K562 (cell line): ENCODE measurements at regions not wholly inside any gene's neighbourhood (a gene's known extent, or its start where the extent isn't known, plus 50 kb on each side); places are given as distances from the start of the nearest gene placed in this dataset.
A peak's percentile ranks its signal among the peaks of the same experiment; 100 is the strongest.

Experiments
- ATAC-seq: fragments of 200-7000 bp; cut with Tn5 transposase; 3 replicates; pipeline ENCODE4 v1.9.1; 2020; ENCODE audit warnings: moderate library complexity
- BruUV-seq: library from RNA; stranded (reverse); fragments of 400-500 nt; replicated peaks from 2 replicates; lab custom pipeline; 2021; lab: Mats Ljungman, UMichigan
- CTCF ChIA-PET: fragments of 300-600 bp; formaldehyde crosslinking; extraction: SDS; loops from one replicate; lab custom pipeline; 2021; ENCODE audit warnings: low intra/inter-chr PET ratio; lab: Yijun Ruan, JAX
- POLR2A ChIA-PET: fragments of 300-600, 350-650 bp; sonication (Branson Sonifier 250); formaldehyde crosslinking; extraction: SDS; loops from one replicate; lab custom pipeline; 2021; ENCODE audit warnings: antibody characterized with exemption, inconsistent platforms; lab: Yijun Ruan, JAX
- DNase-seq, 4 experiments: peaks; one replicate each; pipeline versions ENCODE4 v3.0.0 to v3.0.0-alpha.2; 2011 to 2018; ENCODE audit warnings: low spot score in 3 of 4, mixed read lengths in 3 of 4; ENCODE audit errors: extremely low read depth in 1 of 4
- FAIRE-seq: peaks from 2 replicates; lab custom pipeline; 2011; peaks lifted over from hg19 to GRCh38; lab: Jason Lieb, UNC
- H2AFZ ChIP-seq: 2 replicates; pipeline ENCODE4 v1.6.0; 2011; ENCODE audit warnings: low read depth, low read length, control low read depth, inconsistent platforms
- H3K27ac ChIP-seq: fragments of 200-600 bp; 3 replicates; pipeline ENCODE4 v1.8.0; 2011; ENCODE audit warnings: low read depth, mild to moderate bottlenecking, control low read depth, inconsistent platforms, low read length, moderate library complexity, mixed read lengths; ENCODE audit errors: extremely low read depth
- H3K27me3 ChIP-seq, 2 experiments: fragments of 300-600 bp in 1 of 2; 2 replicates in 1 of 2; 3 replicates in 1 of 2; pipeline versions ENCODE4 v1.6.0 to v1.8.0; 2011; ENCODE audit warnings: inconsistent platforms in 2 of 2, low read length in 2 of 2, mild to moderate bottlenecking in 1 of 2, mixed read lengths in 1 of 2, moderate library complexity in 1 of 2; ENCODE audit not compliant: control insufficient read depth in 2 of 2, insufficient read depth in 2 of 2
- H3K36me3 ChIP-seq: fragments of 300-600 bp; 3 replicates; pipeline ENCODE4 v1.8.0; 2011; ENCODE audit warnings: mild to moderate bottlenecking, low read length, inconsistent platforms; ENCODE audit not compliant: control insufficient read depth, insufficient read depth
- H3K4me1 ChIP-seq, 2 experiments: fragments of 200-600 bp in 1 of 2; replicated peaks in 1 of 2; 2 replicates in 1 of 2; 3 replicates in 1 of 2; pipeline versions ENCODE4 v1.5.1 to v1.8.0; 2011; ENCODE audit warnings: inconsistent platforms in 2 of 2, low read length in 2 of 2, mild to moderate bottlenecking in 1 of 2, mixed read lengths in 1 of 2, moderate library complexity in 1 of 2; ENCODE audit not compliant: control insufficient read depth in 2 of 2, insufficient read depth in 2 of 2
- H3K4me2 ChIP-seq: 2 replicates; pipeline ENCODE4 v1.6.1; 2011; ENCODE audit warnings: low read length, control low read depth, inconsistent platforms, mixed read lengths; ENCODE audit not compliant: insufficient read depth
- H3K4me3 ChIP-seq: fragments of 200-600 bp; sonication (generic), shearing (Covaris generic); 2 replicates; pipeline ENCODE4 v1.5.1; 2016; ENCODE audit warnings: control low read depth, inconsistent platforms
- H3K79me2 ChIP-seq: fragments of 200-600 bp; 3 replicates; pipeline ENCODE4 v1.8.0; 2011; ENCODE audit warnings: low read length, inconsistent platforms; ENCODE audit not compliant: control insufficient read depth, insufficient read depth
- H3K9ac ChIP-seq, 2 experiments: 2 replicates each; pipeline versions ENCODE4 v1.6.0 to v1.6.1; 2011; ENCODE audit warnings: low read depth in 2 of 2, low read length in 2 of 2, control low read depth in 1 of 2, inconsistent platforms in 1 of 2, mild to moderate bottlenecking in 1 of 2, mixed read lengths in 1 of 2; ENCODE audit not compliant: insufficient read depth in 1 of 2
- H3K9me1 ChIP-seq: one replicate; pipeline ENCODE4 v1.6.0; 2011; ENCODE audit warnings: inconsistent platforms, mild to moderate bottlenecking, low read length, moderate library complexity; ENCODE audit not compliant: control insufficient read depth, insufficient read depth
- H3K9me3 ChIP-seq: replicated peaks from 2 replicates; pipeline ENCODE4 v1.5.1; 2011; ENCODE audit warnings: low read depth, low read length, inconsistent platforms; ENCODE audit not compliant: control insufficient read depth, insufficient read depth
- H4K20me1 ChIP-seq: replicated peaks from 2 replicates; pipeline ENCODE4 v1.6.1; 2011; ENCODE audit warnings: low read length, inconsistent platforms, mixed read lengths; ENCODE audit not compliant: control insufficient read depth, insufficient read depth
- ATF1 ChIP-seq, 2 experiments: fragments of 450-650 bp in 1 of 2; IDR thresholded peaks; 2 replicates each; pipeline ENCODE4 v1.6.1; 2016; ENCODE audit warnings: missing compliant biosample characterization in 1 of 2, missing genetic modification characterization in 1 of 2
- CBX5 ChIP-seq: IDR thresholded peaks from 2 replicates; pipeline ENCODE4 v1.6.1; 2014; ENCODE audit warnings: low read depth, borderline replicate concordance
- KHSRP ChIP-seq: fragments of 450-650 bp; IDR thresholded peaks from 2 replicates; pipeline ENCODE4 v1.6.1; 2017
- MAFK ChIP-seq: IDR thresholded peaks from 2 replicates; pipeline ENCODE4 v1.6.1; 2011; ENCODE audit warnings: low read length, improper control_type of control experiment
- MYC ChIP-seq, 2 experiments: fragments of 250-450 bp in 1 of 2; sonication (Bioruptor Pico) in 1 of 2; IDR thresholded peaks; 2 replicates each; pipeline versions ENCODE4 v1.5.1 to v1.6.1; 2012 to 2021; ENCODE audit warnings: low read depth in 2 of 2, borderline replicate concordance in 1 of 2, improper control_type of control experiment in 1 of 2, low read length in 1 of 2, mild to moderate bottlenecking in 1 of 2, moderate library complexity in 1 of 2
- PHF8 ChIP-seq: fragments of 200-600 bp; sonication (generic); IDR thresholded peaks from 2 replicates; pipeline ENCODE4 v1.6.1; 2012; ENCODE audit warnings: mixed run types, mild to moderate bottlenecking, inconsistent platforms, low read length, moderate library complexity, borderline replicate concordance
- RAD51 ChIP-seq: fragments of 450-650 bp; IDR thresholded peaks from 2 replicates; pipeline ENCODE4 v1.7.1; 2016; ENCODE audit warnings: low read depth, mild to moderate bottlenecking, borderline replicate concordance
- SLC30A9 ChIP-seq: fragments of 250-450 bp; sonication (Bioruptor Pico); IDR thresholded peaks from 2 replicates; pipeline ENCODE4 v1.8.0; 2022; ENCODE audit warnings: mild to moderate bottlenecking, moderate library complexity
- SMC3 ChIP-seq: conservative IDR thresholded peaks from 2 replicates; pipeline ENCODE4 v1.6.1; 2011; ENCODE audit warnings: low read depth, low read length, improper control_type of control experiment; ENCODE audit not compliant: insufficient read depth
- ZNF12 ChIP-seq: sonication (generic); formaldehyde crosslinking; IDR thresholded peaks from 2 replicates; pipeline ENCODE4 v1.4.0; 2020; ENCODE audit warnings: mild to moderate bottlenecking, missing genetic modification reagents
- ZNF316 ChIP-seq: fragments of 450-650 bp; IDR thresholded peaks from 2 replicates; pipeline ENCODE4 v1.6.1; 2016
- ZNF77 ChIP-seq: fragments of 250-450 bp; sonication (Bioruptor Pico); IDR thresholded peaks from 2 replicates; pipeline ENCODE4 v1.5.0; 2020
- WGBS: fragments of 100-300 bp; shearing (Covaris generic); methylation state at CpG from one replicate; pipeline ENCODE4 v1.1.6; 2016; ENCODE audit warnings: low coverage, mixed read lengths; ENCODE audit not compliant: insufficient coverage; ENCODE audit errors: missing lambda C conversion rate; 5-methylcytosine and 5-hydroxymethylcytosine counted together
- in situ Hi-C: fragments of 300-500 bp; cut with MboI; formaldehyde crosslinking; loops from 4 replicates; pipeline ENCODE4 v1.15.0; 2018; ENCODE audit warnings: inconsistent platforms, mixed read lengths
- intact Hi-C: fragments of 100-400 bp; cut with micrococcal nuclease; formaldehyde crosslinking; loops from 2 replicates; pipeline ENCODE4 v1.14.2; 2022
- TF ChIP-seq, protein P1 (sequence below): fragments of 450-650 bp; formaldehyde crosslinking; IDR thresholded peaks from 2 replicates; pipeline ENCODE4 v1.4.0; 2022; ENCODE audit warnings: missing genetic modification characterization

DNA sequence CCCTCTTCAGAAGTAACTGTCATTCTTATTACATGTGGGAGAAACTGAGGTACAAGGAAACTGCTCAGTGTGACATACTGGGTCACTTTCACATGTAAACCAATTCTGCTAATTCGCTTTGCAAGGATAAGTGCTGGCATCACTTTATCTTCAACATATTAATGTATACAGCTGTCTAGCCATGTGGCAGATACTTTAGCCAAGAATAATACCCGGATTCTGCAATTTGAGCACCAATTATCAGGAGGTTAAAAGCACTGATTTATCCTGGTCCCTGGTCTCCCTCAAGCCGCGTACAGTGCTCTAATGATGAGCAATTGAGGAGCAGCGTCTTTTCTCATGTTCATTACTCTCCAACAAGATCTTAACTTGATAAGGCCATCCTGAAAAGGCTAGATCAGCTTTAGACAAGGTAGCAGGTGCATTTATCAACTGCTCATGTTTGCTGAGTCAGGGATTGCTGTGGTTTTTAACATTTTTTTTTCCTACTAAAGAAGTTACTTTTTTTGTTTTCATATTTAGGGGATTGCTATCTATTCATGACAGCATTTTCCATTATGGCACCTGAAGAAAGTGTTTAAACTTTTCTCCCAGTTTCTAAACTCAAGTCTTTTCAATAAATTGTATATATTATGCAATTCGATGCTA lies 1066.3 kb upstream of the MAP3K7 start:
- CTCF ChIA-PET: no interaction called here
- in situ Hi-C loops: no loop called here
- no peak overlapping the region for H2AFZ ChIP-seq
- TF ChIP-seq MAFK (peak; percentile 7; the same call in 1 of the 2 replicates), ZNF316 (0 out of 2 replicates have a peak, but pooled peaks have one; percentile 19), RAD51 (no peak), ZNF77 (CRISPR knock-in tag) (no peak)
- TF ChIP-seq, all 486 proteins: peak for 2
- Histone ChIP-seq H3K4me2 (no peak overlapping the region), H3K4me1 (no peaks in the 10 kb centered on the region), H3K9me3 (no peaks in the 10 kb centered on the region; the same call in 1 of the 2 replicates), H3K9ac (no peak overlapping the region), H3K27me3 (no peaks in the 10 kb centered on the region), H4K20me1 (no peaks in the 10 kb centered on the region), H3K9me1 (no peaks in the 10 kb centered on the region), H3K36me3 (no peaks in the 10 kb centered on the region), H3K27ac (no peak overlapping the region), H3K79me2 (no peaks in the 10 kb centered on the region), H3K4me3 (no peak overlapping the region)
- ATAC-seq: no peak
- POLR2A ChIA-PET: no interaction called here
- intact Hi-C loops: no loop called here
- no peak for FAIRE-seq
- 0% methylated on average over 6 of the region's 6 CpGs for WGBS
- DNase-seq: no peak
- no TSS peak for BruUV-seq

GRCh38 chr6:91646649-91647048 lies 1059.8 kb upstream of the MAP3K7 start:
- 0% methylated on average over 1 of the region's 1 CpG for WGBS
- H3K4me3 ChIP-seq: no peak overlapping the region
- no peak for DNase-seq
- no peak for FAIRE-seq
- no peaks in the 10 kb centered on the region for H4K20me1 ChIP-seq
- H3K9me3 ChIP-seq: no peaks in the 10 kb centered on the region; the same call in 1 of the 2 replicates
- H2AFZ ChIP-seq: no peak overlapping the region
- H3K4me1 ChIP-seq: no peaks in the 10 kb centered on the region
- no TSS peak for BruUV-seq
- no peaks in the 10 kb centered on the region for H3K27me3 ChIP-seq
- in situ Hi-C loops: no loop called here
- ChIA-PET POLR2A (interaction anchor here (0.6 kb wide), 1 partner anchor 1602 kb away, joined by 3 read pairs; no protein-coding TSS in a partner anchor), CTCF (no interaction called here)
- H3K79me2 ChIP-seq: no peaks in the 10 kb centered on the region
- no peak overlapping the region for H3K4me2 ChIP-seq
- no peaks in the 10 kb centered on the region for H3K36me3 ChIP-seq
- H3K9ac ChIP-seq: no peak overlapping the region
- no peaks in the 10 kb centered on the region for H3K9me1 ChIP-seq
- H3K27ac ChIP-seq: no peak overlapping the region
- intact Hi-C loops: no loop called here
- ATAC-seq: no peak
- no peak for TF ChIP-seq ATF1 (CRISPR knock-in tag; IDR thresholded peaks at IDR 0.05)
- TF ChIP-seq ATF1 (tag; IDR thresholded peaks at IDR 0.05): no peak
- TF ChIP-seq ZNF12 (CRISPR knock-in tag): no peak
- TF ChIP-seq, protein P1, sequence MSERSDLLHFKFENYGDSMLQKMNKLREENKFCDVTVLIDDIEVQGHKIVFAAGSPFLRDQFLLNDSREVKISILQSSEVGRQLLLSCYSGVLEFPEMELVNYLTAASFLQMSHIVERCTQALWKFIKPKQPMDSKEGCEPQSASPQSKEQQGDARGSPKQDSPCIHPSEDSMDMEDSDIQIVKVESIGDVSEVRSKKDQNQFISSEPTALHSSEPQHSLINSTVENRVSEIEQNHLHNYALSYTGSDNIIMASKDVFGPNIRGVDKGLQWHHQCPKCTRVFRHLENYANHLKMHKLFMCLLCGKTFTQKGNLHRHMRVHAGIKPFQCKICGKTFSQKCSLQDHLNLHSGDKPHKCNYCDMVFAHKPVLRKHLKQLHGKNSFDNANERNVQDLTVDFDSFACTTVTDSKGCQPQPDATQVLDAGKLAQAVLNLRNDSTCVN (CRISPR knock-in tag): no peak
- TF ChIP-seq MYC (IDR thresholded peaks at IDR 0.05; ENCODE audit: low read depth, low read length): no peak
- TF ChIP-seq MYC (CRISPR knock-in tag; IDR thresholded peaks at IDR 0.05; ENCODE audit: borderline replicate concordance, low read depth): no peak
- TF ChIP-seq SLC30A9 (CRISPR knock-in tag): no peak
- TF ChIP-seq CBX5: no peak
- no peak for TF ChIP-seq KHSRP
- no peak for TF ChIP-seq SMC3
- no peak for TF ChIP-seq PHF8
